ENCODE measurements at regions not wholly inside any gene's neighbourhood (a gene's known extent, or its start where the extent isn't known, plus 50 kb on each side); places are given as distances from the start of the nearest gene placed in this dataset.

DNA sequence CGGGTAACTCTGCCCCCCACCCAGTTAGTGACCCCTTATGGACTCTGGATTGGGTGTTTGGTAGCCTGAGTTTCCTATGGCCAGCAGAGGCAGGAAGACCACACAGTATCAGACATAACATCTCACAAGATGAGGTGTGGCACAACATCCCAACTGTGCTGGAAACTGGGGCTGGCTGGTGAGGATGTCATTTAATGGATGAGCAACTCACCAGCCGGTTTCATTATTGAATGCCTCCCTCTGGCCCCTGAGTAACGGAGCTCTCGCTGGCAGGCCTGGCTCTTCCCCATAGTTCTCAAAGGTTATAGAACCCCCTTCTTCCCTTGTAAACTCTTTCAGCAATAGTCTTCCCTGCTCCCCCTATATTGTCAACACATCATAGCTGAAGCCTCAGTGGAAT lies 195.0 kb downstream of the BCL11A start:
- Histone ChIP-seq H3K4me3 (ENCODE audit: low read length) (no peak overlapping the region), H3K27me3 (ENCODE audit: control insufficient read depth in 1 of 2, insufficient read depth in 2 of 2, low read length in 2 of 2) (no peaks in the 10 kb centered on the region), H3K4me1 (ENCODE audit: insufficient read depth, low read length) (no peaks in the 10 kb centered on the region), H3K9me3 (ENCODE audit: control insufficient read depth in 1 of 2, insufficient read depth in 1 of 2, low read length in 2 of 2) (peaks cover 0 to 3% of the 10 kb centered on the region in 2 experiments), H3K36me3 (ENCODE audit: insufficient read depth, low read length) (no peaks in the 10 kb centered on the region), H3K27ac (ENCODE audit: low read depth in 1 of 2, low read length in 2 of 2) (no peak overlapping the region)
- ChIA-PET POLR2A (no interaction called here), CTCF (no interaction called here)
- no peaks in the 10 kb centered on the region for H3K9me3 Mint-ChIP-seq
- TF ChIP-seq, protein P1, sequence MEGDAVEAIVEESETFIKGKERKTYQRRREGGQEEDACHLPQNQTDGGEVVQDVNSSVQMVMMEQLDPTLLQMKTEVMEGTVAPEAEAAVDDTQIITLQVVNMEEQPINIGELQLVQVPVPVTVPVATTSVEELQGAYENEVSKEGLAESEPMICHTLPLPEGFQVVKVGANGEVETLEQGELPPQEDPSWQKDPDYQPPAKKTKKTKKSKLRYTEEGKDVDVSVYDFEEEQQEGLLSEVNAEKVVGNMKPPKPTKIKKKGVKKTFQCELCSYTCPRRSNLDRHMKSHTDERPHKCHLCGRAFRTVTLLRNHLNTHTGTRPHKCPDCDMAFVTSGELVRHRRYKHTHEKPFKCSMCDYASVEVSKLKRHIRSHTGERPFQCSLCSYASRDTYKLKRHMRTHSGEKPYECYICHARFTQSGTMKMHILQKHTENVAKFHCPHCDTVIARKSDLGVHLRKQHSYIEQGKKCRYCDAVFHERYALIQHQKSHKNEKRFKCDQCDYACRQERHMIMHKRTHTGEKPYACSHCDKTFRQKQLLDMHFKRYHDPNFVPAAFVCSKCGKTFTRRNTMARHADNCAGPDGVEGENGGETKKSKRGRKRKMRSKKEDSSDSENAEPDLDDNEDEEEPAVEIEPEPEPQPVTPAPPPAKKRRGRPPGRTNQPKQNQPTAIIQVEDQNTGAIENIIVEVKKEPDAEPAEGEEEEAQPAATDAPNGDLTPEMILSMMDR (IDR thresholded peaks at IDR 0.05): no peak
- H3K4me3 Mint-ChIP-seq: no peak overlapping the region
- no peaks in the 10 kb centered on the region for H3K27me3 Mint-ChIP-seq
- H3K27ac Mint-ChIP-seq: no peak overlapping the region
- no peaks in the 10 kb centered on the region for H3K36me3 Mint-ChIP-seq (ENCODE audit: low read depth)
- peaks cover 16% of the 10 kb centered on the region for H3K4me1 Mint-ChIP-seq (ENCODE audit: low read depth)
- no peak for DNase-seq
- ATAC-seq (ENCODE audit: poor library complexity): no peak
- intact Hi-C loops (cut with DNase I, micrococcal nuclease): no loop called here

DNA sequence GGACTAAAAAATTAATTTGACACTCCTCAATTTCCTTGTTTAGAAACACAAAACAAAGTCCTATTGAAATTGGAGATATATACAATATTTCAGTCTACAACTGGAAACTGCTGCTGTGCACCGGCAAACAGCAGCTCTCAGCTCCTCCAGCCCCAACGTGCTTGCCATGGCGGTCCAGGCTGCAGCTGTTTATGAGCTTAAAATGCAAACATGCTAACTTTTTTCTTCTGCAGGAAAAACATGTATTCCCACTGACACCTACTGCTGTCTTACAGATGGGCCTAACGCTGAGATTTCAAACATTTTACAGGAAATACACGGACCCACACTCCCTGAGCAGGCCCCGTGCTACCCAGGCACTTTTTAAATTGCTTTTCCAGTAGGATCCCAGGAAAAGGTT lies 195.5 kb downstream of the BCL11A start:
- no peak overlapping the region for H3K27ac ChIP-seq (ENCODE audit: low read depth in 1 of 2, low read length in 2 of 2)
- peaks cover 0 to under 1% of the 10 kb centered on the region in 2 experiments for H3K27me3 ChIP-seq (ENCODE audit: control insufficient read depth in 1 of 2, insufficient read depth in 2 of 2, low read length in 2 of 2)
- ATAC-seq (ENCODE audit: poor library complexity) (no peak), DNase-seq (no peak)
- H3K4me3 Mint-ChIP-seq: no peak overlapping the region
- ChIA-PET POLR2A (no interaction called here), CTCF (no interaction called here)
- H3K4me1 ChIP-seq (ENCODE audit: insufficient read depth, low read length): no peaks in the 10 kb centered on the region
- no peak overlapping the region for H3K27ac Mint-ChIP-seq
- no peaks in the 10 kb centered on the region for H3K9me3 Mint-ChIP-seq
- no peaks in the 10 kb centered on the region for H3K27me3 Mint-ChIP-seq
- intact Hi-C loops (cut with DNase I, micrococcal nuclease): no loop called here
- no peak overlapping the region for H3K4me3 ChIP-seq (ENCODE audit: low read length)
- H3K9me3 ChIP-seq (ENCODE audit: control insufficient read depth in 1 of 2, insufficient read depth in 1 of 2, low read length in 2 of 2): peaks cover 0 to 4% of the 10 kb centered on the region in 2 experiments
- no peaks in the 10 kb centered on the region for H3K36me3 Mint-ChIP-seq (ENCODE audit: low read depth)
- peaks cover 16% of the 10 kb centered on the region for H3K4me1 Mint-ChIP-seq (ENCODE audit: low read depth)
- no peaks in the 10 kb centered on the region for H3K36me3 ChIP-seq (ENCODE audit: insufficient read depth, low read length)
- TF ChIP-seq, protein P1 (IDR thresholded peaks at IDR 0.05): no peak

DNA sequence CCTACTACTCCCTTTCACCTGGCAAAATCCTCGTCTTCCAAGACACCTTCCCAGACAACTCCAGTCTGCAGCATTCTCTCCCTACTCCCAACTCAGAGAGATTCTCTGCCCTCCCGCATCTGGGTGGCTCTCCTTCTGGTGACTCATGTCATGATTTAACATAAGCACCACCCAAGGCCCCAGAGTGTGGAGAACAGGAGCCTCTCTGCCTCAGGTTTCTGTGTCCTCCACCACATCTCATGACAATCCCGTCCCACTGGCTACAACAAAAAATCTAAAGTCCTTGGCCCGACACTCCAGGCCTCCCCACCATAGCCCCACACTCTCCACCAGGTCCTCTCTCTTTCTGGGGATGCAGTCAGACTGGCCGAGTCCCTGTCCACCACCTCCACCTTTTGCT lies 197.1 kb downstream of the BCL11A start:
- Histone ChIP-seq H3K9me3 (ENCODE audit: control insufficient read depth in 1 of 2, insufficient read depth in 1 of 2, low read length in 2 of 2) (peaks cover 0 to 14% of the 10 kb centered on the region in 2 experiments), H3K27me3 (ENCODE audit: control insufficient read depth in 1 of 2, insufficient read depth in 2 of 2, low read length in 2 of 2) (peaks cover 0 to 2% of the 10 kb centered on the region in 2 experiments), H3K4me3 (ENCODE audit: low read length) (no peak overlapping the region), H3K4me1 (ENCODE audit: insufficient read depth, low read length) (no peaks in the 10 kb centered on the region), H3K27ac (ENCODE audit: low read depth in 1 of 2, low read length in 2 of 2) (no peak overlapping the region), H3K36me3 (ENCODE audit: insufficient read depth, low read length) (no peaks in the 10 kb centered on the region)
- Mint-ChIP-seq H3K9me3 (no peaks in the 10 kb centered on the region), H3K36me3 (ENCODE audit: low read depth) (no peaks in the 10 kb centered on the region), H3K27me3 (no peaks in the 10 kb centered on the region), H3K27ac (no peak overlapping the region), H3K4me3 (no peak overlapping the region), H3K4me1 (ENCODE audit: low read depth) (peaks cover 16% of the 10 kb centered on the region)
- TF ChIP-seq, protein P1 (IDR thresholded peaks at IDR 0.05): no peak
- CTCF ChIA-PET: no interaction called here
- intact Hi-C loops (cut with DNase I, micrococcal nuclease): no loop called here
- DNase-seq: peak in 1 of 14 experiments; percentile 16
- POLR2A ChIA-PET: no interaction called here
- no peak for ATAC-seq (ENCODE audit: poor library complexity)

Measured in CD4-positive, alpha-beta T cell (primary cell).